ENCODE measurements at regions not wholly inside any gene's neighbourhood (a gene's known extent, or its start where the extent isn't known, plus 50 kb on each side); places are given as distances from the start of the nearest gene placed in this dataset.

GRCh38 chr13:73958657-73959397 is 175.4 kb downstream of the KLF12 start:
- TF ChIP-seq RFX5 (IDR thresholded peaks at IDR 0.05; ENCODE audit: low read depth, low read length): no peak
- no peak for TF ChIP-seq CTCF (conservative IDR thresholded peaks at IDR 0.05; ENCODE audit: low read depth, low read length)
- no peak for TF ChIP-seq CEBPB (IDR thresholded peaks at IDR 0.05; ENCODE audit: low read depth, low read length)
- TF ChIP-seq POLR2A (IDR thresholded peaks at IDR 0.05; ENCODE audit: low read depth, low read length): no peak
- TF ChIP-seq USF2 (IDR thresholded peaks at IDR 0.05; ENCODE audit: low read depth, low read length): no peak
- no peak for TF ChIP-seq SMC3 (IDR thresholded peaks at IDR 0.05; ENCODE audit: low read depth, low read length)
- no peak for TF ChIP-seq CHD1 (IDR thresholded peaks at IDR 0.05; ENCODE audit: low read depth, low read length)
- no peak for TF ChIP-seq RAD21 (IDR thresholded peaks at IDR 0.05; ENCODE audit: low read length)
- TF ChIP-seq NFE2L2 (IDR thresholded peaks at IDR 0.05; ENCODE audit: low read depth, low read length): no peak
